NCI-H82 treated with DMSO at 0.1 percent for 48 hours (cell line): ENCODE measurements at regions not wholly inside any gene's neighbourhood (a gene's known extent, or its start where the extent isn't known, plus 50 kb on each side); places are given as distances from the start of the nearest gene placed in this dataset.

Source experiments
- DNase-seq: peaks from one replicate; lab custom pipeline; 2025; ENCODE audit not compliant: unreplicated experiment; lab: John Stamatoyannopoulos, UW

- DNase-seq: no peak
Measured at GRCh38 chr4:24705016-24705753, 90.2 kb upstream of the SOD3 start.

GRCh38 chr4:24713604-24714003, 81.8 kb upstream of the SOD3 start:
- DNase-seq: no peak

DNA sequence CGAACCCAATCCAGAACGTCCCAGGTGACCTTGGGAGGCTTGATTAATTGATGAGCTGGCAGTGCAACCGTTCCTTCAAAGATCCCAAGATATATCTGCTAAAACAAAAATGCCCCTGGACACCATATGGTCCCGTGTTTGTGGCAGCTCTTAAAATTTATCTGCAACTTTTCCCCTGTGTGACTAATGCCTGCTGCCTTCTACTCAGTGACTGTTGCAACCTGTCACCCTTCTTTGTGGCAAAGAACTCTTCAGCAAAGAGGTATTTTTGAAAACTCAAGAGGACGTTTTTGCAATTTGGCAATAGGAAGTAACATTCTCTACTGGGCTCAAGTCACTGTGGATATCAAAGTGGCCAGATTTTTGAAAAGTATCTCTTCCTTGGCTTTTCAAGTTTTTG, 75.8 kb upstream of the SOD3 start:
- peak; percentile 29 for DNase-seq

DNA sequence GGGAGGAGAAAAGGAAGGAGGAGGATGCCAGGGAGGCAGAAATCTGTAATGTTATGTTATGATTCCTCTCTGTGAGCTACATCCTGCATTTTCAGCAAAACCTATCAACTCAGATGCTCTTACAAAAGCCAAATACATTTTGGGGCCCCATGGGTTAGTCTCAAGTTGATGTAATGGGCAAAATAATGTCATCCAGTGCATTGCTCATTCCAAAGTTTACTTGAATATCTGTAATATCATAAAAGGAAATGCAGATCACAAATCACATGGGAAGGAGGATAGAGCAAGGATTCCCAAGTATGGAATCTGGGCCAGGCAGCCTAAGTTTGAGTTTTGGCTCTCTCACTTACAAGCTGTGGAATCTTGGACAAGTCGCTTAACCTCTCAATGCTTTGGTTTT, 74.9 kb upstream of the SOD3 start:
- DNase-seq: no peak

DNA sequence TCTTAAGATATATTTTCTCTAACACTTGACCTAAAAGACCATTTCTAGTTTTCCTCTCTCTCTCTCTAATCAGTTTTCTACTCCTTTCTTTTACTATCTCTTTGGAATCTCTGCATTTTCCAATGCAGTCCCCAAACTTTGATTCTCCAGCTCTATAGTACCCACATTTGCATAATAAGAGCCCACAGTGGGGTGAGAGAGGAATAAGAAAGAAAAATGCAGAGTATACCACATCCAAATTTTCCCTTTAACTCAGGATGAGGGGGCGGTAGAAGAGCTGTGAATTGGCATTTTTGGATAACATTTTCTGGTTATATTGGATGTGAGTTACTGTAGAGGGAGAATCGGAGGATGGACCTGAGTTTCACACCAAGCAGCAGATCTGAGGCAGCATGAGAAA, 74.4 kb upstream of the SOD3 start:
- DNase-seq: no peak

GRCh38 chr4:24722026-24722568, 73.3 kb upstream of the SOD3 start:
- DNase-seq: no peak

- no peak for DNase-seq
Measured at GRCh38 chr4:24727390-24728224, 67.8 kb upstream of the SOD3 start.

- DNase-seq: no peak
Measured at GRCh38 chr4:24729119-24729730, 66.1 kb upstream of the SOD3 start.

GRCh38 chr4:24730256-24731001, 64.9 kb upstream of the SOD3 start:
- DNase-seq: peak; percentile 72

GRCh38 chr4:24731448-24731847, 63.9 kb upstream of the SOD3 start:
- no peak for DNase-seq

DNA sequence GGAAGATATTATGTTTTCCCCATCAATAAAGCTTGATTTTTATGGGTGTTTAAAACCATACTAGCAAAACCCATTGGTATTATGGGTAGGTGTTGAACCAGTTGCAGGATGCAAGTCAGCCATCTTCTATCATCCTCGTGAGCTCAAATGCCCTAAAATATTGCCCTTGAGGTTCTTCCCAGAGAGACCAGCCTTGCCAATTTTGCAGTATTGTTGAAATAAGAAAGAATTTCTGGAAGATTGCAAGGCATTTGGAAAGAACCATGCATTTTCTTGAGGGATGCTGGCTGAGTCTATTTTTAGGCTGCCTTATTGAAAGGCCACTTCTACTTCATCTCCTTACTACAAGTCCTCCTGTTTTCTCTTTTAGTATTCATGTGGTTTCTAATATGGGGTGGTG, 60.9 kb upstream of the SOD3 start:
- no peak for DNase-seq

DNA sequence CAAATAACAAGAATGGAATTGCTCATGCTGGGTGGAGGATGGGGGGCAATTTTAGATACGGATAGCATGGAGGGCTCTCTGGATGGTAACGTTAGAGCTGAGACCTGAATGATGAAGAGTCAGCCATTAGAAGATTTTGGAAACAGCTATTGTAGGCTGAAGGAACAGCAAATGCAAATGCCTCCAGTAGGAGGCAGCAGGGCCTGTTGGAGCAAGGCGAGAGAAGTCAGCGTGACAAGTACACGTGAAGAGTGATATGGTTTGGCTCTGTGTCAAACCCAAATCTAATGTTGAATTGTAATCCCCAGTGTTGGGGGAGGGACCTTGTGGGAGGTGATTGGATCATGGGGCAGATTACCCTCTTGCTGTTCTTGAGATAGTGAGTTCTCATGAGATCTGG, 59.3 kb upstream of the SOD3 start:
- peak; percentile 46 for DNase-seq

DNA sequence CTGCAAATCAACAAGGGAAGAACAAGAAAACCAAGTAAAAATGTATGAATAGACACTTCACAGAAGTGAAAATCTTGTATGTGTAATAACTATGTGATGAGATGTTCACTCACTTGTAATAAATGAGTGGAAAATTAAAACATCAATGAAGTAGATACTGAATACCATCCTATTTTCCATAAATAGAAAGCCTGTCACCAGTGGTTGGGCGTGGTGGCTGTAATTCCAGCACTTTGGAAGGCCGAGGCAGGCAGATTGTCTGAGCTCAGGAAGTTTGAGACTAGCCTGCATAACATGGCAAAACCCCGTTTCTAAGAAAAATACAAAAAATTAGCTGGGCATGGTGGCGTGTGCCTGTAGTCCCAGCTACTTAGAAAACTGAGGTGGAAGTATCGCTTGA, 53.5 kb upstream of the SOD3 start:
- DNase-seq: no peak

GRCh38 chr4:24742335-24742734, 53.0 kb upstream of the SOD3 start:
- DNase-seq: no peak

DNA sequence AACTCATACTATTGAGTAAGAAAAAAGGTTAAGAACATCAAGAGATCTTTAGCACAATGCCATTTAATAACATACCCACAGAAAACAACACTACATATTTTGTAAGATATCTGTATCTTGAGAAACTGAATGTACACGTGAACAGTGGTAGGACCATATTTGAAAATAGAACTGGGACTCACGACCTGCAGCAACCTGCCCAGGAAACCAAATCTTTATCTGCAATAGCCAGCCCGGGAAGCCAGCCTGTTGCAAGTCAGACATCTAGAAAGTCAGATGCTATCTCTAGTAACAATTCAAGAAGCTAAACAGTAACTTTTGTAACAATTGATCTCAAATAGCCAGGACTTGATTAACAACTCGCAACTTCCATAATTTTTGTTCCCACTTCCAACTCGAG, 52.6 kb upstream of the SOD3 start:
- DNase-seq: no peak

DNA sequence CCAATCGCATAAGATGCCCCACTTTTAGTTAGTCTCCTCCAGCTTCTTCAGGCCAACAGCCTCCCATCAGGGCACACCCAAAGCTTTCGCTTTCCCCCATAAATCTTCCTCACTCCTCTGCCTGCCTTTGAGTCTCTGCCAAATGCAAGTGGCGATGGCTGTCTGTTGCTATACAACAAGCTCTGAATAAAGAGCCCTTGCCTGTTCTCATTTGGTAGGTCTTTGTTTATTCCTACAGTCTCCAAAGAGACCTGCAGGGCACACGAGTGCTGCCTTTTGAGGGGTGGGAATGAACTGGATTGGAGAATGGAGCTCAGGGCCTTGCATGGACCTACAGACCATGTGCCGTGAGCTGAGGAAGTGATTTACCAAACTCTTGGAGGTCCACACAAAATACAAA, 52.2 kb upstream of the SOD3 start:
- no peak for DNase-seq

DNA sequence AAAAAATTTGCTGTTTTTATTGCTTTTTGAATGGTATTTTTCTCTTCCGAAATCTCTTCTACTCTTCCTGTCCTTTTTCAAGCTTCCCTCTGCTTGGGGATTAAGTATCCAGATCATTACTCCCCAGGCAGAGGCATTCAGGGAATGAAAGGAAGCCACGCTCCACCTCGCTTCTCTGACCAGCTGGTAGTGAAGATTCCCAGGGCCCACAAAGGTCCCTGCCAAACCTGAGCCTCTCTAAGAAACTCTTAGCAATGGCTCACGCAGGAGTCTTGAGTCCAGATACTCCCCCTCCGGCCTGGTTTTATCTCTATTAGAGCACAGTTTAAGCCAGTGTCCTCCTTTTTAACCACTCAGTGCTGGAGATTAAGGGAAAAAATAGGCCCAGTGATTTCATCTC, 51.4 kb upstream of the SOD3 start:
- DNase-seq: no peak

- DNase-seq: no peak
Measured at GRCh38 chr4:24745172-24745895, 50.0 kb upstream of the SOD3 start.
